Upper lobe of left lung (tissue), 4 donors: ENCODE measurements at regions not wholly inside any gene's neighbourhood (a gene's known extent, or its start where the extent isn't known, plus 50 kb on each side); places are given as distances from the start of the nearest gene placed in this dataset.

ENCODE experiments used
- CTCF ChIP-seq, 6 experiments: fragments of 450-650 bp in 4 of 6; fragments of 200-600 bp in 2 of 6; sonication (generic) in 2 of 6; IDR thresholded peaks; one replicate each; pipeline ENCODE4 v1.5.1; 2016 to 2019; ENCODE audit warnings: antibody characterized with exemption in 6 of 6
- EP300 ChIP-seq, 4 donors: sonication (generic); formaldehyde crosslinking; IDR thresholded peaks; one replicate each; pipeline ENCODE4 v1.5.1; 2017; ENCODE audit warnings: antibody characterized with exemption in 4 of 4, control low read depth in 2 of 4
- POLR2A ChIP-seq, 4 donors: fragments of 450-650 bp; IDR thresholded peaks; one replicate each; pipeline ENCODE4 v1.5.1; 2016 to 2017; ENCODE audit warnings: antibody characterized with exemption in 4 of 4, mild to moderate bottlenecking in 2 of 4
- POLR2AphosphoS5 ChIP-seq, 2 donors: sonication (generic); formaldehyde crosslinking; IDR thresholded peaks; one replicate each; pipeline ENCODE4 v1.5.1; 2017; ENCODE audit warnings: antibody characterized with exemption in 2 of 2

GRCh38 chr6:167757821-167758220 is 68.9 kb upstream of the AFDN start:
- no peak for TF ChIP-seq CTCF (IDR thresholded peaks at IDR 0.05)
- TF ChIP-seq POLR2A (IDR thresholded peaks at IDR 0.05), result no peak
- no peak for TF ChIP-seq EP300 (IDR thresholded peaks at IDR 0.05)
- TF ChIP-seq POLR2AphosphoS5 (IDR thresholded peaks at IDR 0.05), result no peak
